DND-41 (cell line): ENCODE measurements at regions not wholly inside any gene's neighbourhood (a gene's known extent, or its start where the extent isn't known, plus 50 kb on each side); places are given as distances from the start of the nearest gene placed in this dataset.

ENCODE experiments used
- ATAC-seq: fragments of 200-7000 bp; cut with Tn5 transposase; 3 replicates; pipeline ENCODE4 v1.9.1; 2021; ENCODE audit warnings: low read depth; ENCODE audit not compliant: insufficient read depth
- DNase-seq: peaks from one replicate; pipeline ENCODE4 v3.0.0-alpha.2; 2020
- H2AFZ ChIP-seq: 2 replicates; pipeline ENCODE4 v1.6.0; 2012; ENCODE audit warnings: low read depth, low read length
- H3K27ac ChIP-seq: 2 replicates; pipeline ENCODE4 v1.5.1; 2012; ENCODE audit warnings: low read length, inconsistent platforms
- H3K27me3 ChIP-seq: fragments of 200-600 bp; sonication (generic); 2 replicates; pipeline ENCODE4 v1.6.0; 2012; ENCODE audit warnings: low read length, mild to moderate bottlenecking, inconsistent platforms; ENCODE audit not compliant: insufficient read depth, poor library complexity
- H3K36me3 ChIP-seq: 2 replicates; pipeline ENCODE4 v1.5.1; 2012; ENCODE audit warnings: low read length, inconsistent platforms; ENCODE audit not compliant: insufficient read depth
- H3K4me1 ChIP-seq: 2 replicates; pipeline ENCODE4 v1.5.1; 2012; ENCODE audit warnings: mild to moderate bottlenecking, low read length; ENCODE audit not compliant: insufficient read depth
- H3K4me2 ChIP-seq: 2 replicates; pipeline ENCODE4 v1.6.0; 2012; ENCODE audit warnings: mild to moderate bottlenecking, moderate library complexity, low read length, inconsistent platforms; ENCODE audit not compliant: insufficient read depth
- H3K4me3 ChIP-seq, 2 experiments: fragments of 200-600 bp in 1 of 2; shearing (Covaris generic) in 1 of 2; 2 replicates each; pipeline ENCODE4 v1.5.1; 2012 to 2016; ENCODE audit warnings: inconsistent platforms in 2 of 2, low read length in 2 of 2, mild to moderate bottlenecking in 2 of 2, low read depth in 1 of 2, moderate library complexity in 1 of 2
- H3K79me2 ChIP-seq: 2 replicates; pipeline ENCODE4 v1.6.0; 2012; ENCODE audit warnings: low read length, inconsistent platforms; ENCODE audit not compliant: insufficient read depth
- H3K9ac ChIP-seq: 2 replicates; pipeline ENCODE4 v1.6.0; 2012; ENCODE audit warnings: low read depth, mild to moderate bottlenecking, inconsistent platforms, low read length, moderate library complexity
- H3K9me3 ChIP-seq: 2 replicates; pipeline ENCODE4 v1.5.1; 2012; ENCODE audit warnings: low read length, moderate library complexity, mild to moderate bottlenecking, inconsistent platforms; ENCODE audit not compliant: insufficient read depth, severe bottlenecking
- H4K20me1 ChIP-seq: 2 replicates; pipeline ENCODE4 v1.6.0; 2012; ENCODE audit warnings: low read length; ENCODE audit not compliant: insufficient read depth
- CTCF ChIP-seq: IDR thresholded peaks from 2 replicates; pipeline ENCODE4 v1.5.1; 2012; ENCODE audit warnings: borderline replicate concordance, low read length, moderate library complexity, mild to moderate bottlenecking; ENCODE audit not compliant: poor library complexity, severe bottlenecking; ENCODE audit errors: extremely low read depth
- EZH2 ChIP-seq: IDR thresholded peaks from 3 replicates; pipeline ENCODE4 v1.6.1; 2012; ENCODE audit warnings: borderline replicate concordance, low read depth, mild to moderate bottlenecking, moderate library complexity, low read length, inconsistent platforms; ENCODE audit not compliant: severe bottlenecking

- Histone ChIP-seq H2AFZ (no peak overlapping the region), H3K9ac (no peak overlapping the region), H3K27me3 (no peaks in the 10 kb centered on the region), H3K27ac (no peak overlapping the region), H3K79me2 (no peaks in the 10 kb centered on the region), H3K36me3 (no peaks in the 10 kb centered on the region), H3K4me1 (peaks cover 36% of the 10 kb centered on the region), H3K4me3 (no peak overlapping the region), H3K9me3 (no peaks in the 10 kb centered on the region), H4K20me1 (no peaks in the 10 kb centered on the region), H3K4me2 (no peak overlapping the region)
- TF ChIP-seq CTCF (no peak), EZH2 (no peak)
- no peak for ATAC-seq
- no peak for DNase-seq
Observed at GRCh38 chr4:96183611-96184010, 343.7 kb downstream of the PDHA2 start.

DNA sequence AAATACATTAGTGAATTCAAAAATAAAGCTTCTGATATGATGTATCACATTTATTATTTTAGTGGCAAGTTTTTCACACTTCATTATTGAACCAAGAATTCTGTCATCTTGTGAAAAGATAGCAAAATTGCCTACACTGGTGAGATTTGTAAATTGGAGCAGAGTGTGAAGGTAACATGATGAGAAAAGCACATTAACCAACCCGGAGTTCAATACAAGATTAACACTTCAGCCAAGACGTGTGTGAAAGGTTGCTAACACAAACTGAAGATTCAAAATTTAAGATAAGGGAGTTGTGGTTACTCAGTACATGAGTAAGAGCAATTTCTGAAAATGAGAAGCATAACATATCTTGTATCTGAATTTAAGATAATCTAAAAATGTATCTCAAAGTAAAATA lies 346.7 kb downstream of the PDHA2 start:
- TF ChIP-seq EZH2 (no peak), CTCF (no peak)
- 0 out of 2 replicates have a peak overlapping the region, but pooled peaks have one; percentile 14 for H2AFZ ChIP-seq
- peak overlapping the region; percentile 48; the same call in 1 of the 2 replicates for H3K27ac ChIP-seq
- no peaks in the 10 kb centered on the region for H4K20me1 ChIP-seq
- H3K36me3 ChIP-seq = no peaks in the 10 kb centered on the region
- no peak overlapping the region for H3K9ac ChIP-seq
- peak overlapping the region; percentile 5; the same call in 1 of the 2 replicates for H3K4me2 ChIP-seq
- ATAC-seq (peak; percentile 82), DNase-seq (no peak)
- H3K9me3 ChIP-seq = no peaks in the 10 kb centered on the region
- H3K79me2 ChIP-seq = no peaks in the 10 kb centered on the region
- H3K4me1 ChIP-seq = peaks cover 36% of the 10 kb centered on the region
- no peak overlapping the region for H3K4me3 ChIP-seq
- H3K27me3 ChIP-seq = no peaks in the 10 kb centered on the region

- Histone ChIP-seq H3K79me2 (no peaks in the 10 kb centered on the region), H3K9ac (no peak overlapping the region), H3K27ac (no peak overlapping the region), H2AFZ (no peak overlapping the region), H3K4me2 (no peak overlapping the region), H3K9me3 (no peaks in the 10 kb centered on the region), H3K4me1 (peaks cover 29% of the 10 kb centered on the region), H3K4me3 (no peak overlapping the region), H3K27me3 (no peaks in the 10 kb centered on the region), H4K20me1 (no peaks in the 10 kb centered on the region), H3K36me3 (no peaks in the 10 kb centered on the region)
- ATAC-seq (no peak), DNase-seq (no peak)
- TF ChIP-seq CTCF = no peak
- no peak for TF ChIP-seq EZH2
Observed at GRCh38 chr4:96189761-96190160, 349.9 kb downstream of the PDHA2 start.

- TF ChIP-seq CTCF (no peak), EZH2 (no peak)
- H3K27ac ChIP-seq = no peak overlapping the region
Observed at GRCh38 chr4:96193061-96193460, 353.2 kb downstream of the PDHA2 start.

More at GRCh38 chr4:96193061-96193460, 353.2 kb downstream of the PDHA2 start:
- Histone ChIP-seq H3K4me1 (no peaks in the 10 kb centered on the region), H3K4me2 (no peak overlapping the region), H4K20me1 (no peaks in the 10 kb centered on the region), H2AFZ (no peak overlapping the region), H3K36me3 (no peaks in the 10 kb centered on the region), H3K27me3 (no peaks in the 10 kb centered on the region), H3K79me2 (no peaks in the 10 kb centered on the region), H3K4me3 (no peak overlapping the region), H3K9me3 (no peaks in the 10 kb centered on the region), H3K9ac (no peak overlapping the region)
- DNase-seq = no peak
- ATAC-seq = no peak
